GM18909 (cell line): ENCODE measurements at regions not wholly inside any gene's neighbourhood (a gene's known extent, or its start where the extent isn't known, plus 50 kb on each side); places are given as distances from the start of the nearest gene placed in this dataset.
"Not testable (repeated sequence)": the region's sequence is repeated elsewhere in the genome, so short reads cannot be mapped to it uniquely, and the experiment has no call there.

ENCODE experiments used
- ATAC-seq: cut with Tn5 transposase; IDR thresholded peaks from one replicate; pipeline ENCODE4 v1.9.1; 2021; ENCODE audit warnings: mild to moderate bottlenecking; ENCODE audit not compliant: unreplicated experiment, poor library complexity

- ATAC-seq: not testable (repeated sequence)
These were observed 56.2 kb upstream of the CCZ1B start for GRCh38 chr7:6882321-6882721.

- ATAC-seq: not testable (repeated sequence)
These were observed 57.7 kb upstream of the CCZ1B start for GRCh38 chr7:6883756-6884155.

- no peak for ATAC-seq
These were observed 60.1 kb upstream of the CCZ1B start for GRCh38 chr7:6886198-6886597.

- not testable (repeated sequence) for ATAC-seq
These were observed 62.4 kb upstream of the CCZ1B start for GRCh38 chr7:6888267-6889045.

- ATAC-seq: no peak
These were observed 63.3 kb upstream of the CCZ1B start for GRCh38 chr7:6889252-6889812.

- ATAC-seq: not testable (repeated sequence)
These were observed 76.0 kb upstream of the CCZ1B start for GRCh38 chr7:6902097-6902518.

GRCh38 chr7:6903289-6903688 lies 77.2 kb upstream of the CCZ1B start:
- ATAC-seq: not testable (repeated sequence)

- not testable (repeated sequence) for ATAC-seq
These were observed 77.7 kb upstream of the CCZ1B start for GRCh38 chr7:6903792-6904191.

GRCh38 chr7:6917258-6917657 lies 91.2 kb upstream of the CCZ1B start:
- no peak for ATAC-seq

- not testable (repeated sequence) for ATAC-seq
These were observed 93.1 kb upstream of the CCZ1B start for GRCh38 chr7:6919169-6919568.

GRCh38 chr7:6924523-6924922 lies 98.4 kb upstream of the CCZ1B start:
- ATAC-seq: not testable (repeated sequence)

- not testable (repeated sequence) for ATAC-seq
These were observed 100.4 kb upstream of the CCZ1B start for GRCh38 chr7:6926193-6927174.

GRCh38 chr7:6927643-6928042 lies 101.6 kb upstream of the CCZ1B start:
- ATAC-seq: not testable (repeated sequence)

- not testable (repeated sequence) for ATAC-seq
These were observed 103.5 kb upstream of the CCZ1B start for GRCh38 chr7:6929588-6929987.

GRCh38 chr7:6930081-6930635 lies 104.1 kb upstream of the CCZ1B start:
- ATAC-seq: not testable (repeated sequence)

GRCh38 chr7:6930787-6931186 lies 104.7 kb upstream of the CCZ1B start:
- ATAC-seq: not testable (repeated sequence)

GRCh38 chr7:6931456-6931855 lies 105.4 kb upstream of the CCZ1B start:
- not testable (repeated sequence) for ATAC-seq

- ATAC-seq: not testable (repeated sequence)
These were observed 108.0 kb upstream of the CCZ1B start for GRCh38 chr7:6933954-6934632.

GRCh38 chr7:6934981-6935380 lies 108.9 kb upstream of the CCZ1B start:
- no peak for ATAC-seq

GRCh38 chr7:6936626-6937025 lies 110.6 kb upstream of the CCZ1B start:
- not testable (repeated sequence) for ATAC-seq
